NT2/D1 (cell line): ENCODE measurements at regions not wholly inside any gene's neighbourhood (a gene's known extent, or its start where the extent isn't known, plus 50 kb on each side); places are given as distances from the start of the nearest gene placed in this dataset.
"Not testable (repeated sequence)": the region's sequence is repeated elsewhere in the genome, so short reads cannot be mapped to it uniquely, and the experiment has no call there.

Experiments used
- YY1 ChIP-seq: IDR thresholded peaks from 2 replicates; pipeline ENCODE4 v1.6.1; 2011; ENCODE audit not compliant: insufficient read length, insufficient read depth
- ZNF274 ChIP-seq: IDR thresholded peaks from 2 replicates; pipeline ENCODE4 v1.6.1; 2011; ENCODE audit warnings: mild to moderate bottlenecking, low read depth, low read length

DNA sequence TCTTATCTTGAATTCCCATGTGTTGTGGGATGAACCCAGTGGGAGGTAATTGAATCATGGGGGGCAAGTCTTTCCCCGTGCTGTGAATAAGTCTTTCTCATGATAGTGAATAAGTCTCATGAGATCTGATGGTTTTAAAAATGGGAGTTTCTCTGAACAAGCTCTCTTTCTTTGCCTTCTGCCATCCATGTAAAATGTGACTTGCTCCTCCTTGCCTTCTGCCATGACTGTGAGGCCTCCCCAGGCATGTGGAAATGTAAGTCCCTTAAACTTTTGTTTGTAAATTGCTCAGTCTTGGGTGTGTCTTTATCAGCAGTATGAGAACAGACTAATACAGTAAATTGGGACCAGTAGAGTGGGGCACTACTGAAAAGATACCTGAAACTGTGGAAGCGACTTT lies 92.1 kb upstream of the PMCH start:
- not testable (repeated sequence) for TF ChIP-seq YY1, ZNF274
